ENCODE measurements at regions not wholly inside any gene's neighbourhood (a gene's known extent, or its start where the extent isn't known, plus 50 kb on each side); places are given as distances from the start of the nearest gene placed in this dataset.

GRCh38 chr7:41065663-41066062, 637.2 kb downstream of the INHBA start:
- H3K36me3 ChIP-seq, result no peaks in the 10 kb centered on the region
- no peaks in the 10 kb centered on the region for H3K9me3 ChIP-seq
- no peaks in the 10 kb centered on the region for H3K27me3 ChIP-seq
- no peak overlapping the region for H3K27ac ChIP-seq (replicated peaks in 1 of 4)
- intact Hi-C loops (cut with DNase I), result no loop called here
- no peak for DNase-seq (ENCODE audit: extremely low spot score)
- no peaks in the 10 kb centered on the region for H3K4me1 ChIP-seq
- H3K4me3 ChIP-seq, result no peak overlapping the region
- whole genome bisulfite sequencing, result 93% methylated on average over 4 of the region's 4 CpGs
- TF ChIP-seq CTCF (IDR thresholded peaks at IDR 0.05) (no peak), POLR2A (IDR thresholded peaks at IDR 0.05; ENCODE audit: low read depth) (no peak), EP300 (IDR thresholded peaks at IDR 0.05) (no peak), POLR2AphosphoS5 (IDR thresholded peaks at IDR 0.05) (no peak)

GRCh38 chr7:41063116-41063515, 639.8 kb downstream of the INHBA start:
- no peaks in the 10 kb centered on the region for H3K36me3 ChIP-seq
- TF ChIP-seq CTCF (IDR thresholded peaks at IDR 0.05) (no peak), POLR2A (IDR thresholded peaks at IDR 0.05; ENCODE audit: low read depth) (no peak), EP300 (IDR thresholded peaks at IDR 0.05) (no peak), POLR2AphosphoS5 (IDR thresholded peaks at IDR 0.05) (no peak)
- WGBS, result 67% methylated on average over 4 of the region's 4 CpGs
- H3K27me3 ChIP-seq, result no peaks in the 10 kb centered on the region
- H3K27ac ChIP-seq (replicated peaks in 1 of 4), result no peak overlapping the region
- no peak overlapping the region for H3K4me3 ChIP-seq
- H3K9me3 ChIP-seq, result no peaks in the 10 kb centered on the region
- H3K4me1 ChIP-seq, result no peaks in the 10 kb centered on the region
- no peak for DNase-seq (ENCODE audit: extremely low spot score)
- intact Hi-C loops (cut with DNase I), result no loop called here

- Histone ChIP-seq H3K4me3 (no peak overlapping the region), H3K27ac (replicated peaks in 1 of 4) (no peak overlapping the region), H3K9me3 (no peaks in the 10 kb centered on the region), H3K4me1 (no peaks in the 10 kb centered on the region), H3K36me3 (no peaks in the 10 kb centered on the region), H3K27me3 (no peaks in the 10 kb centered on the region)
- DNase-seq (ENCODE audit: extremely low spot score), result no peak
- intact Hi-C loops (cut with DNase I), result no loop called here
- 88% methylated on average over 6 of the region's 6 CpGs for WGBS
- no peak for TF ChIP-seq CTCF (IDR thresholded peaks at IDR 0.05)
- TF ChIP-seq EP300 (IDR thresholded peaks at IDR 0.05), result no peak
- TF ChIP-seq POLR2A (IDR thresholded peaks at IDR 0.05; ENCODE audit: low read depth), result no peak
- no peak for TF ChIP-seq POLR2AphosphoS5 (IDR thresholded peaks at IDR 0.05)
Measured at GRCh38 chr7:41060796-41061195, 642.1 kb downstream of the INHBA start.

GRCh38 chr7:41059796-41060195, 643.1 kb downstream of the INHBA start:
- no peak overlapping the region for H3K27ac ChIP-seq (replicated peaks in 1 of 4)
- H3K27me3 ChIP-seq, result no peaks in the 10 kb centered on the region
- TF ChIP-seq EP300 (IDR thresholded peaks at IDR 0.05), result no peak
- TF ChIP-seq POLR2A (IDR thresholded peaks at IDR 0.05; ENCODE audit: low read depth), result no peak
- TF ChIP-seq POLR2AphosphoS5 (IDR thresholded peaks at IDR 0.05), result no peak
- no peak for TF ChIP-seq CTCF (IDR thresholded peaks at IDR 0.05)
- no peak overlapping the region for H3K4me3 ChIP-seq
- H3K36me3 ChIP-seq, result no peaks in the 10 kb centered on the region
- DNase-seq (ENCODE audit: extremely low spot score), result no peak
- H3K4me1 ChIP-seq, result no peaks in the 10 kb centered on the region
- intact Hi-C loops (cut with DNase I), result no loop called here
- WGBS, result 85% methylated on average over 4 of the region's 4 CpGs
- no peaks in the 10 kb centered on the region for H3K9me3 ChIP-seq

- WGBS, result 97% methylated on average over 4 of the region's 4 CpGs
- no peak overlapping the region for H3K27ac ChIP-seq (replicated peaks in 1 of 4)
- TF ChIP-seq CTCF (IDR thresholded peaks at IDR 0.05) (no peak), POLR2AphosphoS5 (IDR thresholded peaks at IDR 0.05) (no peak), EP300 (IDR thresholded peaks at IDR 0.05) (no peak), POLR2A (IDR thresholded peaks at IDR 0.05; ENCODE audit: low read depth) (no peak)
- intact Hi-C loops (cut with DNase I), result no loop called here
- no peaks in the 10 kb centered on the region for H3K4me1 ChIP-seq
- H3K4me3 ChIP-seq, result no peak overlapping the region
- H3K36me3 ChIP-seq, result no peaks in the 10 kb centered on the region
- no peak for DNase-seq (ENCODE audit: extremely low spot score)
- no peaks in the 10 kb centered on the region for H3K9me3 ChIP-seq
- no peaks in the 10 kb centered on the region for H3K27me3 ChIP-seq
Measured at GRCh38 chr7:41058986-41059741, 643.7 kb downstream of the INHBA start.
